GM12878 (cell line): ENCODE measurements at regions not wholly inside any gene's neighbourhood (a gene's known extent, or its start where the extent isn't known, plus 50 kb on each side); places are given as distances from the start of the nearest gene placed in this dataset.

Experiments
- ATAC-seq: fragments of 200-7000 bp; cut with Tn5 transposase; 3 replicates; pipeline ENCODE4 v1.9.1; 2020; ENCODE audit warnings: mild to moderate bottlenecking, moderate library complexity
- BruUV-seq: library from RNA; stranded (reverse); fragments of 400-500 nt; replicated peaks from 2 replicates; lab custom pipeline; 2021; lab: Mats Ljungman, UMichigan
- CTCF ChIA-PET: fragments of 300-600 bp; sonication (Branson Sonifier 250); formaldehyde crosslinking; extraction: SDS; loops from one replicate; lab custom pipeline; 2021; ENCODE audit warnings: inconsistent platforms; lab: Yijun Ruan, JAX
- POLR2A ChIA-PET: fragments of 350-600 bp; formaldehyde crosslinking; extraction: SDS; loops from one replicate; lab custom pipeline; 2021; ENCODE audit warnings: inconsistent platforms; lab: Charles Lee
- RAD21 ChIA-PET: fragments of 300-600 bp; sonication (Branson Sonifier 250); formaldehyde crosslinking; loops from one replicate; lab custom pipeline; 2023; ENCODE audit warnings: antibody characterized with exemption; ENCODE audit not compliant: unreplicated experiment; lab: Charles Lee
- SMC1A ChIA-PET: fragments of 300-600 bp; sonication (Branson Sonifier 250); formaldehyde crosslinking; loops from one replicate; lab custom pipeline; 2023; ENCODE audit not compliant: unreplicated experiment, uncharacterized antibody; lab: Charles Lee
- DNase-seq: peaks from one replicate; pipeline ENCODE4 v3.0.0-alpha.2; 2011; ENCODE audit warnings: low read depth, low spot score
- FAIRE-seq: peaks from 3 replicates; lab custom pipeline; 2011; peaks lifted over from hg19 to GRCh38; lab: Jason Lieb, UNC
- H2AFZ ChIP-seq: 2 replicates; pipeline ENCODE4 v1.6.0; 2011; ENCODE audit warnings: low read depth, low read length, control low read depth; ENCODE audit not compliant: control insufficient read depth
- H3K27ac ChIP-seq: 2 replicates; pipeline ENCODE4 v1.5.1; 2011; ENCODE audit warnings: control low read depth; ENCODE audit not compliant: control insufficient read depth, insufficient read depth
- H3K27me3 ChIP-seq, 2 experiments: replicated peaks in 1 of 2; 2 replicates each; pipeline versions ENCODE4 v1.6.0 to v1.6.1; 2011; ENCODE audit warnings: low read length in 1 of 2; ENCODE audit not compliant: control insufficient read depth in 2 of 2, insufficient read depth in 2 of 2
- H3K36me3 ChIP-seq, 2 experiments: 2 replicates each; pipeline ENCODE4 v1.5.1; 2011; ENCODE audit warnings: low read length in 1 of 2; ENCODE audit not compliant: control insufficient read depth in 2 of 2, insufficient read depth in 2 of 2
- H3K4me1 ChIP-seq: 2 replicates; pipeline ENCODE4 v1.6.1; 2011; ENCODE audit warnings: mild to moderate bottlenecking, low read length, moderate library complexity, mixed read lengths; ENCODE audit not compliant: control insufficient read depth, insufficient read depth
- H3K4me2 ChIP-seq: 2 replicates; pipeline ENCODE4 v1.6.0; 2011; ENCODE audit warnings: control low read depth; ENCODE audit not compliant: control insufficient read depth, insufficient read depth
- H3K4me3 ChIP-seq: fragments of 200-600 bp; sonication (generic); 2 replicates; pipeline ENCODE4 v1.5.1; 2016
- H3K79me2 ChIP-seq: 2 replicates; pipeline ENCODE4 v1.6.0; 2011; ENCODE audit warnings: low read length; ENCODE audit not compliant: control insufficient read depth, insufficient read depth
- H3K9ac ChIP-seq: 2 replicates; pipeline ENCODE4 v1.8.0; 2011; ENCODE audit warnings: low read length, control low read depth, mixed read lengths; ENCODE audit not compliant: control insufficient read depth, insufficient read depth
- H3K9me3 ChIP-seq: replicated peaks from 3 replicates; pipeline ENCODE4 v1.5.1; 2011; ENCODE audit warnings: mild to moderate bottlenecking, low read length; ENCODE audit not compliant: control insufficient read depth, insufficient read depth
- H4K20me1 ChIP-seq: 2 replicates; pipeline ENCODE4 v1.6.0; 2011; ENCODE audit not compliant: control insufficient read depth, insufficient read depth
- FOS ChIP-seq: IDR thresholded peaks from 3 replicates; pipeline ENCODE4 v1.6.1; 2011; ENCODE audit warnings: borderline replicate concordance; ENCODE audit not compliant: insufficient read length; ENCODE audit errors: extremely low read depth
- KAT2A ChIP-seq: conservative IDR thresholded peaks from 2 replicates; pipeline ENCODE4 v1.6.1; 2011; ENCODE audit warnings: low read depth, low read length; ENCODE audit not compliant: control insufficient read depth
- MTA3 ChIP-seq: IDR thresholded peaks from 2 replicates; pipeline ENCODE4 v1.6.1; 2012; ENCODE audit warnings: low read length, inconsistent platforms, borderline replicate concordance
- NFYB ChIP-seq: IDR thresholded peaks from 2 replicates; pipeline ENCODE4 v1.6.1; 2011; ENCODE audit warnings: low read depth, mild to moderate bottlenecking, low read length, improper control_type of control experiment, moderate library complexity; ENCODE audit not compliant: insufficient read depth
- NR2C2 ChIP-seq: IDR thresholded peaks from 2 replicates; pipeline ENCODE4 v1.6.1; 2011; ENCODE audit warnings: borderline replicate concordance, low read depth; ENCODE audit not compliant: control insufficient read depth, insufficient read length
- RAD51 ChIP-seq: fragments of 450-650 bp; IDR thresholded peaks from 2 replicates; pipeline ENCODE4 v1.6.1; 2016; ENCODE audit warnings: moderate library complexity, mild to moderate bottlenecking, inconsistent platforms
- RBBP5 ChIP-seq: fragments of 200-600 bp; sonication (generic); conservative IDR thresholded peaks from 2 replicates; pipeline ENCODE4 v1.6.1; 2016
- SIN3A ChIP-seq: IDR thresholded peaks from 2 replicates; pipeline ENCODE4 v1.6.1; 2012; ENCODE audit warnings: low read depth, low read length, improper control_type of control experiment
- SREBF2 ChIP-seq: IDR thresholded peaks from 2 replicates; pipeline ENCODE4 v1.6.1; 2012; ENCODE audit warnings: mild to moderate bottlenecking, low read length
- ZBTB40 ChIP-seq: fragments of 450-650 bp; IDR thresholded peaks from 2 replicates; pipeline ENCODE4 v1.6.1; 2016; ENCODE audit warnings: mild to moderate bottlenecking, moderate library complexity, borderline replicate concordance
- ZNF24 ChIP-seq: fragments of 450-650 bp; IDR thresholded peaks from 2 replicates; pipeline ENCODE4 v1.6.1; 2017; ENCODE audit warnings: antibody characterized with exemption, mild to moderate bottlenecking
- WGBS: methylation state at CpG from one replicate; pipeline ENCODE4 v1.1.6; 2016; ENCODE audit warnings: low lambda C conversion rate; ENCODE audit not compliant: insufficient replicate concordance, insufficient coverage; ENCODE audit errors: missing lambda C conversion rate; 5-methylcytosine and 5-hydroxymethylcytosine counted together
- in situ Hi-C: fragments of 300-500 bp; cut with MboI; formaldehyde crosslinking; loops from 9 replicates; pipeline ENCODE4 v1.14.3; 2018; ENCODE audit warnings: mixed read lengths
- intact Hi-C: fragments of 100-400 bp; cut with micrococcal nuclease; formaldehyde crosslinking; loops from one replicate; pipeline ENCODE4 v1.14.2; 2022; ENCODE audit not compliant: unreplicated experiment

DNA sequence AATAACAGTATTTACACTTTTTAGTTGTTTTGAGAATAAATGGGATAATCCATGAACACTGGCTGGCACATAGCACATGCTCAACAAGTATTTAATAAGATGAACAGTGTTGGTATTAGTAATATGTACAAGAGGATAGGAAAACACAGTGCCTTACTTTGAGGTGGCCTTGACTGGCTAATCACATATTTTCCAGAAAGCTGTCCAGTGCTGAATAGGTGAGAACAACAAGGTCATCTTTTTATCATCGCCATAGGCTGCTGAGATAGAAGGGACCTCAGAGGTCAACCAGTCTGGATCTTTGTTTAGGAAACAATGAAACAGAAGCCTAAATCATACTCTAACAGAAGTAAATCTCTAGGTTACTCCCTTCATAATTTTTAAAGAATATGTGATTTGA lies 89.7 kb upstream of the BCL9 start:
- ChIA-PET POLR2A (no interaction called here), SMC1A (no interaction called here), RAD21 (no interaction called here), CTCF (no interaction called here)
- Histone ChIP-seq H3K9ac (no peak overlapping the region), H3K36me3 (no peaks in the 10 kb centered on the region), H3K4me2 (no peak overlapping the region), H3K27ac (no peak overlapping the region), H3K27me3 (no peaks in the 10 kb centered on the region), H3K9me3 (no peaks in the 10 kb centered on the region; the same call in 2 of the 3 replicates), H3K4me3 (no peak overlapping the region), H3K79me2 (no peaks in the 10 kb centered on the region), H3K4me1 (no peaks in the 10 kb centered on the region), H2AFZ (no peak overlapping the region), H4K20me1 (no peaks in the 10 kb centered on the region)
- TF ChIP-seq NFYB = no peak
- no peak for TF ChIP-seq KAT2A
- no peak for TF ChIP-seq FOS
- TF ChIP-seq SREBF2 = no peak
- TF ChIP-seq NR2C2 = no peak
- TF ChIP-seq RAD51 = no peak
- TF ChIP-seq ZNF24 = no peak
- TF ChIP-seq RBBP5 = no peak
- intact Hi-C loops (no loop called here), in situ Hi-C loops (no loop called here)
- no TSS peak for BruUV-seq
- ATAC-seq (no peak), DNase-seq (no peak), FAIRE-seq (no peak)
- 0% methylated on average over 1 of the region's 1 CpG for WGBS

DNA sequence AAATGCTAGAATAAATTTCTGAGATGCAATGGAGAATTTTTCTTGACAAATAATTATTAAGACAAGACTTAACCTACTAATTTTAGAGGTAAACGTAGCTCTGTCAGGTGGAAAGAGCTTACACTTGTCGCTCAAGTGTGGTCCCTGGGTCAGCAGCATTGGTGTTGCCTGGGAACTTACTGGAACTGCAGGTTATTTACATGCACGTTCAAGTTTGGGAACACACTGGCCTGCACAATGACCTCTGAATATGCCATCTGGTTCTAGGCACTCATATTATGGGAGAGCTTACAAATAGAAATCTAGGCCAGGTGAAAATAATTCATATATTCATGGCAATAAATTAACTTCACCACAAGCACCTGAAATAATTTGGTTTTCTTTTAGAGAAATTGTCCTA lies 88.5 kb upstream of the BCL9 start:
- no peaks in the 10 kb centered on the region for H3K27me3 ChIP-seq
- no peak overlapping the region for H3K27ac ChIP-seq
- TF ChIP-seq ZNF24 (no peak), ZBTB40 (no peak), MTA3 (no peak), SIN3A (no peak)
- TF ChIP-seq, all 136 proteins: peak for 0
- H3K36me3 ChIP-seq = no peaks in the 10 kb centered on the region
- ATAC-seq = no peak
- no peak overlapping the region for H3K9ac ChIP-seq
- intact Hi-C loops (no loop called here), in situ Hi-C loops (no loop called here)
- ChIA-PET RAD21 (no interaction called here), POLR2A (no interaction called here), CTCF (no interaction called here), SMC1A (interaction anchor here (1.0 kb wide), 1 partner anchor 37 kb away, joined by 3 read pairs; no protein-coding TSS in a partner anchor)
- WGBS = 15% methylated on average over 3 of the region's 3 CpGs
- FAIRE-seq = no peak
- H3K4me1 ChIP-seq = no peaks in the 10 kb centered on the region
- BruUV-seq = no TSS peak
- H3K4me2 ChIP-seq = no peak overlapping the region
- no peaks in the 10 kb centered on the region for H3K9me3 ChIP-seq
- no peak for DNase-seq
- H3K79me2 ChIP-seq = no peaks in the 10 kb centered on the region
- no peaks in the 10 kb centered on the region for H4K20me1 ChIP-seq
- no peak overlapping the region for H3K4me3 ChIP-seq
- H2AFZ ChIP-seq = no peak overlapping the region
